Endothelial cell of umbilical vein (primary cell): ENCODE measurements at regions not wholly inside any gene's neighbourhood (a gene's known extent, or its start where the extent isn't known, plus 50 kb on each side); places are given as distances from the start of the nearest gene placed in this dataset.

ENCODE experiments used
- BruUV-seq: library from RNA; stranded (reverse); fragments of 400-500 nt; replicated peaks from 2 replicates; lab custom pipeline; 2021; lab: Mats Ljungman, UMichigan
- CTCF ChIA-PET: fragments of 300-600, 350-600 bp; sonication (Branson Sonifier 250); formaldehyde crosslinking; loops from one replicate; lab custom pipeline; 2021; ENCODE audit warnings: antibody characterized with exemption, inconsistent platforms; lab: Charles Lee
- POLR2A ChIA-PET: fragments of 300-600, 350-600 bp; sonication (Branson Sonifier 250); formaldehyde crosslinking; loops from one replicate; lab custom pipeline; 2021; ENCODE audit warnings: antibody characterized with exemption, inconsistent platforms; lab: Charles Lee
- DNase-seq: peaks from one replicate; pipeline ENCODE4 v3.0.0-alpha.2; 2011; ENCODE audit warnings: low read depth, low spot score
- FAIRE-seq: peaks from 2 replicates; lab custom pipeline; 2011; peaks lifted over from hg19 to GRCh38; lab: Jason Lieb, UNC
- H2AFZ ChIP-seq: 2 replicates; pipeline ENCODE4 v1.6.0; 2012; ENCODE audit warnings: low read depth, low read length, control low read depth, inconsistent platforms
- H3K27ac ChIP-seq: 2 replicates; pipeline ENCODE4 v1.5.1; 2011; ENCODE audit warnings: low read depth, mild to moderate bottlenecking, control low read depth, low read length, moderate library complexity; ENCODE audit not compliant: insufficient read depth
- H3K27me3 ChIP-seq, 2 experiments: 2 replicates each; pipeline versions ENCODE4 v1.6.0 to v1.6.1; 2011; ENCODE audit warnings: low read length in 2 of 2, mixed read lengths in 1 of 2; ENCODE audit not compliant: control insufficient read depth in 2 of 2, insufficient read depth in 2 of 2
- H3K36me3 ChIP-seq, 2 experiments: 2 replicates in 1 of 2; 3 replicates in 1 of 2; pipeline ENCODE4 v1.5.1; 2011; ENCODE audit warnings: low read length in 2 of 2, mild to moderate bottlenecking in 1 of 2, moderate library complexity in 1 of 2; ENCODE audit not compliant: control insufficient read depth in 2 of 2, insufficient read depth in 2 of 2; ENCODE audit errors: extremely low read depth in 1 of 2
- H3K4me1 ChIP-seq: 3 replicates; pipeline ENCODE4 v1.5.1; 2011; ENCODE audit warnings: mild to moderate bottlenecking, low read length; ENCODE audit not compliant: control insufficient read depth, insufficient read depth; ENCODE audit errors: extremely low read depth
- H3K4me2 ChIP-seq: 2 replicates; pipeline ENCODE4 v1.6.1; 2011; ENCODE audit warnings: low read length, control low read depth, mixed read lengths; ENCODE audit not compliant: insufficient read depth
- H3K4me3 ChIP-seq, 3 experiments: fragments of 200-600 bp in 1 of 3; sonication (generic), shearing (Covaris generic) in 1 of 3; replicated peaks in 1 of 3; 2 replicates each; pipeline ENCODE4 v1.5.1; 2011 to 2016; ENCODE audit warnings: control low read depth in 3 of 3, low read length in 3 of 3, mild to moderate bottlenecking in 2 of 3, inconsistent platforms in 1 of 3, low read depth in 1 of 3, moderate library complexity in 1 of 3; ENCODE audit not compliant: insufficient read depth in 1 of 3
- H3K79me2 ChIP-seq: 2 replicates; pipeline ENCODE4 v1.6.0; 2012; ENCODE audit warnings: low read length, inconsistent platforms; ENCODE audit not compliant: control insufficient read depth, insufficient read depth
- H3K9ac ChIP-seq: replicated peaks from 2 replicates; pipeline ENCODE3; 2011; ENCODE audit warnings: low read length, control low read depth; ENCODE audit not compliant: insufficient read depth; ENCODE audit errors: extremely low read depth
- H3K9me1 ChIP-seq: replicated peaks from 3 replicates; pipeline ENCODE4 v1.6.0; 2011; ENCODE audit warnings: mild to moderate bottlenecking, low read length; ENCODE audit not compliant: control insufficient read depth, insufficient read depth; ENCODE audit errors: extremely low read depth
- H3K9me3 ChIP-seq: replicated peaks from 2 replicates; pipeline ENCODE4 v1.5.1; 2012; ENCODE audit warnings: low read length, inconsistent platforms; ENCODE audit not compliant: control insufficient read depth, insufficient read depth
- H4K20me1 ChIP-seq: replicated peaks from 2 replicates; pipeline ENCODE3; 2011; ENCODE audit warnings: mild to moderate bottlenecking, low read length; ENCODE audit not compliant: control insufficient read depth, insufficient read depth; ENCODE audit errors: extremely low read depth
- CTCF ChIP-seq, 2 donors: IDR thresholded peaks; 1 replicate in 1 of 2; 2 replicates in 1 of 2; pipeline ENCODE4 v1.5.1; 2011; ENCODE audit warnings: low read length in 2 of 2, mild to moderate bottlenecking in 2 of 2, moderate library complexity in 2 of 2, control low read depth in 1 of 2, inconsistent platforms in 1 of 2, low read depth in 1 of 2; ENCODE audit not compliant: insufficient read depth in 1 of 2; ENCODE audit errors: extremely low read depth in 1 of 2
- EZH2 ChIP-seq: IDR thresholded peaks from 2 replicates; pipeline ENCODE4 v1.6.1; 2012; ENCODE audit warnings: borderline replicate concordance, low read depth, mild to moderate bottlenecking, moderate library complexity, low read length, inconsistent platforms; ENCODE audit not compliant: severe bottlenecking
- FOS ChIP-seq: IDR thresholded peaks from 2 replicates; pipeline ENCODE4 v1.6.1; 2011; ENCODE audit warnings: mild to moderate bottlenecking, low read length, moderate library complexity, borderline replicate concordance; ENCODE audit not compliant: insufficient read depth
- GATA2 ChIP-seq: IDR thresholded peaks from 2 replicates; pipeline ENCODE4 v1.7.0; 2011; ENCODE audit warnings: low read depth, mild to moderate bottlenecking, moderate library complexity, mixed read lengths, low read length; ENCODE audit not compliant: insufficient read length, insufficient read depth
- JUN ChIP-seq: IDR thresholded peaks from 2 replicates; pipeline ENCODE4 v1.6.1; 2011; ENCODE audit warnings: borderline replicate concordance, low read depth; ENCODE audit not compliant: insufficient read length, insufficient read depth
- MAX ChIP-seq: IDR thresholded peaks from 2 replicates; pipeline ENCODE4 v1.6.1; 2011; ENCODE audit not compliant: insufficient read depth, insufficient read length
- MYC ChIP-seq: IDR thresholded peaks from one replicate; pipeline ENCODE4 v1.6.1; 2011; ENCODE audit warnings: mild to moderate bottlenecking, low read depth, low read length
- POLR2A ChIP-seq: IDR thresholded peaks from 2 replicates; pipeline ENCODE4 v1.6.1; 2012; ENCODE audit warnings: low read depth, mild to moderate bottlenecking, control low read depth, low read length
- POLR2AphosphoS5 ChIP-seq: IDR thresholded peaks from 2 replicates; pipeline ENCODE4 v1.6.1; 2012; ENCODE audit warnings: low read depth, mild to moderate bottlenecking, control low read depth, low read length, moderate library complexity; ENCODE audit not compliant: insufficient read depth
- dilution Hi-C: fragments of 300-500 bp; cut with MboI; formaldehyde crosslinking; loops from one replicate; pipeline ENCODE4 v1.15.0; 2019; ENCODE audit warnings: low sequenced_read_pairs; ENCODE audit not compliant: extremely low pct_ligation_motif_present
- intact Hi-C: fragments of 100-400 bp; cut with micrococcal nuclease; formaldehyde crosslinking; loops from one replicate; pipeline ENCODE4 v1.10.0; 2022

DNA sequence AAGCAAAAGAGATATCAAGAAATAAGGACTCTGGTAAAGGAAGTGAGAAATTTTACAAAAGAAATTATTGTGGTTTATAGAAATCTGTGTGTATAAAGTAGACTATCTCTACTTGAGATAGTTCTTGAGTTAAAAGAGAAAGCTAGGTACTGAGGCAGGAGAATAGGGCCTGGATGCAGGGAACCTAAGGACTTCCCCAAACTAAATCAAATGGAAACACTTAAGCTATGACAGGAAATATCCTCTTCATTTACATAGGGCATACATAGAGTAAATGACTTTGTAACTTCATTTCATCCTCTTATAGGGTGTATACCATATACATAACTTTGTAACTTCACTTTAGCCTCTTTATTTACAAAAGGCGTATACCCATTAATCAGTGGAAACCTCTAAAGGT lies 219.2 kb upstream of the RGPD4 start:
- BruUV-seq = no TSS peak
- FAIRE-seq (no peak), DNase-seq (no peak)
- Histone ChIP-seq H3K27me3 (no peaks in the 10 kb centered on the region), H3K27ac (no peak overlapping the region), H3K4me3 (no peak overlapping the region), H3K36me3 (no peaks in the 10 kb centered on the region), H3K9me3 (peaks cover 1% of the 10 kb centered on the region), H3K4me2 (no peak overlapping the region), H3K79me2 (no peaks in the 10 kb centered on the region), H4K20me1 (no peaks in the 10 kb centered on the region), H3K4me1 (no peaks in the 10 kb centered on the region), H2AFZ (no peak overlapping the region), H3K9ac (no peak overlapping the region), H3K9me1 (no peaks in the 10 kb centered on the region)
- CTCF ChIA-PET = no interaction called here
- intact Hi-C loops = no loop called here
- POLR2A ChIA-PET = no interaction called here
- TF ChIP-seq POLR2A (no peak), JUN (no peak), MAX (no peak), EZH2 (no peak), FOS (no peak), MYC (no peak), GATA2 (no peak), CTCF (IDR thresholded peaks at IDR 0.05; ENCODE audit: extremely low read depth in 1 of 2, insufficient read depth in 1 of 2, low read depth in 1 of 2, low read length in 2 of 2) (no peak), POLR2AphosphoS5 (no peak)
- dilution Hi-C loops = no loop called here
